Activated T-helper 17 cell treated with anti-CD3 and anti-CD28 coated beads, Interleukin-2, amount 50 U/mL, for 72 hours (primary cell): ENCODE measurements at regions not wholly inside any gene's neighbourhood (a gene's known extent, or its start where the extent isn't known, plus 50 kb on each side); places are given as distances from the start of the nearest gene placed in this dataset.
A peak's percentile ranks its signal among the peaks of the same experiment; 100 is the strongest.

Experiments
- ATAC-seq: fragments of 150-1000 bp; cut with Tn5 transposase; replicated peaks from 2 replicates; pipeline ENCODE4 v1.10.0; 2021; ENCODE audit warnings: mild to moderate bottlenecking, moderate library complexity
- H3K27ac Mint-ChIP-seq: one replicate; pipeline ENCODE4 v1.8.0; 2022; ENCODE audit warnings: mixed read lengths
- H3K27me3 Mint-ChIP-seq: one replicate; pipeline ENCODE4 v1.8.0; 2022; ENCODE audit warnings: mixed read lengths
- H3K36me3 Mint-ChIP-seq: one replicate; pipeline ENCODE4 v1.8.0; 2022; ENCODE audit warnings: low read depth, mild to moderate bottlenecking, mixed read lengths
- H3K4me1 Mint-ChIP-seq: one replicate; pipeline ENCODE4 v1.8.0; 2022; ENCODE audit warnings: mixed read lengths
- H3K4me3 Mint-ChIP-seq: one replicate; pipeline ENCODE4 v1.8.0; 2022; ENCODE audit warnings: mild to moderate bottlenecking, mixed read lengths
- H3K9me3 Mint-ChIP-seq: one replicate; pipeline ENCODE4 v1.8.0; 2022; ENCODE audit warnings: mixed read lengths

DNA sequence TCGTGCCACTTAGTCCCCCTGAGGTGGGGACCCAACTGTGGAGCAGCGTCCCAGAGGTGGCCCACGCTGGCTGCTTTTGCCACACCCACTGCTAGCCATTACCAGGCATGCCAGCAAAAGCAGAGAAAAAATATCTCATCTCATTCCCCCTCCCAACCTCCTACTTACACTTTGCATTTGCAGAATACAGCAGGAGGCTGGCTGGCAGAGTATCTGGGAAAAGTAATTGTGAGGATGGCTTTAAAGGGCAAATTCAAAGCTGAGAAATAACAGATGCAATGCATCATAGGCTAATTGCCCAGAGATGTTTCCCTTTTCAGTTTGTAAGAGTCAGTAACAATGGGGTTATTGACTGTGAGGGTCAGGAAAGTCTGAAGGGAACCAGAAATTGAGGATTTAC, 438.1 kb upstream of the DSEL start:
- Mint-ChIP-seq H3K36me3 (no peaks in the 10 kb centered on the region), H3K4me3 (no peak overlapping the region), H3K27ac (no peak overlapping the region), H3K4me1 (no peaks in the 10 kb centered on the region), H3K9me3 (no peaks in the 10 kb centered on the region), H3K27me3 (peaks cover 6% of the 10 kb centered on the region)
- no peak for ATAC-seq

DNA sequence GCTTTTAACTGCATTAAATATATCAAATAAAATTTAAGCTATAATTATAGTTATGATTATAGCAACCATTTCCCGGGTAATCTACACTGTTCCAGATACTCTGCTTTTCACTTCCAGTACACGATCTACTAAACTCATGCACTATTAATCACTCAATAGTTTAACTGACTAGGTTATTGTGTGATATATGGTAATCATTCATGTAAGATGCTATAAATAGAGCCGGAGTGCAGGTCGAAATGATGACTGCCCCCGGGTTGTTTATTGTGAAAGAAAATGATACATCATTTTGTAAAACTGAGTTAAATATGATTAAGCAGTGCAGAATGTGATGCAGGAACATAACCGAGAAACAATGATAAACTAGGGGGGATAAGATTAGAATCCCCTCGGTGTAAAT, 434.6 kb upstream of the DSEL start:
- H3K9me3 Mint-ChIP-seq = no peaks in the 10 kb centered on the region
- H3K27ac Mint-ChIP-seq = no peak overlapping the region
- no peaks in the 10 kb centered on the region for H3K4me1 Mint-ChIP-seq
- no peak overlapping the region for H3K4me3 Mint-ChIP-seq
- peaks cover 10% of the 10 kb centered on the region for H3K27me3 Mint-ChIP-seq
- H3K36me3 Mint-ChIP-seq = no peaks in the 10 kb centered on the region
- no peak for ATAC-seq

DNA sequence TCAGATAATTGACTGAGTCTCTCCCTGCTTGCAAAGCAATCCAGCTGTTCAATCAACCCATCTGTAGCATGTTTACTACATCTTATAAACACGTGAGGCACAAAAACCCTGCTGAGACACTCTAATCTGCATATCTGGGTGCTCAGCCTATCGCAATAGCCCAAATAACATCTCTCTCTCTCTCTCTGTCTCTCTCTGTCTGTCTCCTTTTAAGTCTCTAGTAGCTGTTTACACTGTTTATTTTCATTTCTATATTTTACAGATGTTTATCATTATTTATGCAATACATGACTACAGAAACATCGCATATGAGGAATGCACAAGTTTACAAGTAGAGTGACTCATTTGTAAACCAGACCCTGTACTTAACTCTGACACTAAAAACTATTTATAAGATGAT, 422.1 kb upstream of the DSEL start:
- Mint-ChIP-seq H3K4me1 (no peaks in the 10 kb centered on the region), H3K4me3 (no peak overlapping the region), H3K9me3 (peaks cover 3% of the 10 kb centered on the region), H3K27me3 (no peaks in the 10 kb centered on the region), H3K27ac (no peak overlapping the region), H3K36me3 (no peaks in the 10 kb centered on the region)
- ATAC-seq = no peak

DNA sequence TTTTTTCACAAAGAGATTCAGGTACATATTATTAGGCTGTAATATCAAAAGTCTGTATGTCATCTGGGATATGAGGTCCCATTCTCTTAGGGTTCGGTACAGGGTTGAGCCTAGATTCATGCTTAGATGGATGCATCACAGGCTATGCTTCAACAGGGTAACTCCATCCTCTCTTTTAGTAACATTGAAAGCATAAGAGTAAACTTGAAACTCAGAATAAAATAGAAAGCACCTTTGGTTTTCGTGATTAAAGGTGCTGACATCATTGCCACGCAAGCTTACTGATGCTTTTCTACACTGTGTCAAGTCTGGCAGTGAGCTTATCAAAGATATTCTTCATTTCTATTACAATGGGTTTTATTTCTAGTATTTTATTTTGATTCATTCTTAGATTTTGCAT, 419.1 kb upstream of the DSEL start:
- Mint-ChIP-seq H3K27me3 (no peaks in the 10 kb centered on the region), H3K36me3 (no peaks in the 10 kb centered on the region), H3K4me3 (no peak overlapping the region), H3K4me1 (no peaks in the 10 kb centered on the region), H3K9me3 (peaks cover 3% of the 10 kb centered on the region), H3K27ac (no peak overlapping the region)
- ATAC-seq = peak; percentile 75

DNA sequence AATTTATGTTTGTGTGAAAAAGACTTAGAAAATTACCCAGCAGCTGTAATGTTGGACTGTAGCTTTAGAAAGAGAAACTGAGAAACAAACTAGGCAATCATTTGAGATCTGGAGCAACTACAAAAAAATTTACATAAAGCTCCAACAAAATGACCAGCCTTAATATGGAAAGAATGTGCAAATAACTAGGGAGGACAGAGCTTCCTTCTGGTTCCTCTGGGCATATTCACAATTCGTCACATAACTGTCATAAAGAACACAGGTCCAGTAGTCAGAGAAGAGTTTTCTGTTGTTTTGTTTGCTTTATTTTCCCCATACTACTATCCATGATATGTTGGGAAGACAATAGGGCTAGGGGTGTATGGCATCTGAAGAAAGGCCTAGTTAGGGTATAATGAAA, 416.8 kb upstream of the DSEL start:
- H3K4me3 Mint-ChIP-seq = no peak overlapping the region
- no peak overlapping the region for H3K27ac Mint-ChIP-seq
- no peaks in the 10 kb centered on the region for H3K36me3 Mint-ChIP-seq
- H3K27me3 Mint-ChIP-seq = no peaks in the 10 kb centered on the region
- H3K4me1 Mint-ChIP-seq = no peaks in the 10 kb centered on the region
- no peak for ATAC-seq
- no peaks in the 10 kb centered on the region for H3K9me3 Mint-ChIP-seq

DNA sequence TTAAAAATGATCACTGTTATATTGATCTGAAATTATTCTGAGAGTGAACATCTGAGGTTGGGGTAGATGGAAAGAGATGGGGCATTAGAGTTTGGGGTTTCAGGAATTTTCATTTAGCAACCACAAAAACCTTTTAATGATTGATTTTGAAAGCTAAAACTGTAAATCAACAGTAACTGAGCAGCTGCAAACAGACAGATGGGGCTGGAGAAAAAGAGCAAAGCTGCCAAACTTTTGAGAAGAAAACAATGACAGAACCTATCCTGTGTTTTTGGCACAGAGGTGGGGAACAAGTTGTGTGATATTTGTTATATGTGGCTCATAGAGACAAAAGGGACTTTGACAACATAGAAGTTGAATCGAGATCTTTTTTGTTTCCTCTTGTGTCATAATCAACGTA, 415.8 kb upstream of the DSEL start:
- Mint-ChIP-seq H3K4me1 (no peaks in the 10 kb centered on the region), H3K36me3 (no peaks in the 10 kb centered on the region), H3K27me3 (no peaks in the 10 kb centered on the region), H3K27ac (no peak overlapping the region), H3K9me3 (no peaks in the 10 kb centered on the region), H3K4me3 (no peak overlapping the region)
- no peak for ATAC-seq

DNA sequence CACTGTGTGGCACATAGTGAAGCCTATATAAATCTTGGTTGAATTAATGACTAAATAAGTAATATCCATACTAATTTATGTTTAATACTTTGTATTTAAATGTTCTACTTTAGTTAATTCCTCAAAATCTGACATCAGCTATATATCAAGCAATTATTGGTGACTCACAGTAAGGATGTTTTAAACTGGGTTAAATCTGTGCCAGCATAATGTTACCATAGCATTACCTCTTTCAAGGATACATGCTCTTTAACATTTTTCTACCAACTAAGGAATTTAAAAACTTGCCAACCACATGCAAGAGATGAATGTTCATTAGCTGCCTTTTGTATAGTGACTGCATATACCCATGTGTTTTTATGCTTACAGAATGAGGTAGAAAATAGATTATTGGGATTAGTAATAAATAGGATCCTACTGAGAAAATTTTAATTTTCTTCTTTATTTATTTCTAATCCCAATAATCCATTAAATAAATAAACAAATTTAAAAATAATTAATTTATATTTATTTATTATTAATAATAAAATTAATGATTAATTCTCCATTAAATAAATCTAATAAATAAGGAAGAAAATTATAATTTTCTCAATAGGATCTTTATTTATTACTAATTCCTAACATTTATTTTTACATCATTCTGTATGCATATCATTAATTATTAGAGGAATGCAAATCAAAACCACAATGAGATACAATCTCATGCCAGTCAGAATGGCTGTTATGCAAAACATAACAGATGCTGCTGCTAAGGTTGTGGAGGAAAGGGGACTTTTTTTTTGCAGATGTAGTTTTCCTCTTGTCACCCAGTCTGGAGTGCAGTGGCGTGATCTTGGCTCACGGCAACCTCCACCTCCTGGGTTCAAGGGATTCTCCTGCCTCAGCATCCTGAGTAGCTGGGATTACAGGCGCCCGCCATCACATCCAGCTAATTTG, 410.7 kb upstream of the DSEL start:
- H3K4me3 Mint-ChIP-seq = no peak overlapping the region
- H3K27ac Mint-ChIP-seq = no peak overlapping the region
- no peaks in the 10 kb centered on the region for H3K4me1 Mint-ChIP-seq
- ATAC-seq = no peak
- no peaks in the 10 kb centered on the region for H3K27me3 Mint-ChIP-seq
- no peaks in the 10 kb centered on the region for H3K36me3 Mint-ChIP-seq
- H3K9me3 Mint-ChIP-seq = peaks cover 4% of the 10 kb centered on the region

DNA sequence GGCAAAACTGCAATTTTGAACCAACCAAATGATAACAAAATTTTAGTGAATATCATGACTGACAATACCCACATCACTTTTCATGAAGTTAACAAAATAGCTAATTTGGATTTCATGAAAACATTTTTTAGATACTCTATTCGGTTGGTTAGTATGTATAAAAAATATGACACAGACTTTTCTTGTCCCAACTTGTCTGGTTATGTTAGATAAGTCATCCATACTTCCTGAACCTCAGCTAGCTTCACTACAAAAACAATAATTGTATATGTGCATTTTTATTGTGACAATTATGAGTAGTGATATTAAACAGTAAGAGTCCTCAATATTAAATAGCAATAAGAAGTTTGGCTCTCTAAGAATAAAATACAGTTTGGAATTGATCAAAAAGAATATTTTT, 408.1 kb upstream of the DSEL start:
- Mint-ChIP-seq H3K4me3 (no peak overlapping the region), H3K4me1 (no peaks in the 10 kb centered on the region), H3K9me3 (peaks cover 4% of the 10 kb centered on the region), H3K27ac (no peak overlapping the region), H3K27me3 (no peaks in the 10 kb centered on the region), H3K36me3 (no peaks in the 10 kb centered on the region)
- no peak for ATAC-seq

DNA sequence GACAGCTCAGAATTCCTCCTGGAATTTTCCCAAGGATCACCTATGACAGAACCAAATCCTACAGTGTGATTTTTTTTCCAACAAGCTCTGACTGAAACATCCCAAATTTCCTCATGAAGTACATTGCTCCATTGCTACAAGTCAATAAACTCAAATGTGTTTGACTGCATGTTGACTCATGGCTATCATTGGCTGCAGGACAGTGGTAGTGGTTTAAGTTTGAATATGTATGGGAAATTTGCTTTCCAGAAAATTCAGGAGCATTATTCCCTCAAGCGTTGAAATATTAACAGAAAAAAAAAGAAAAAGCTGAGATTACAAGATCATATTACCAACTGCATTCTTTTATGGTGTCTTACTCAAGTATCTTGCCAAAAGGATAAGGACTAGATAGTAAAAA, 402.8 kb upstream of the DSEL start:
- no peaks in the 10 kb centered on the region for H3K4me1 Mint-ChIP-seq
- no peak for ATAC-seq
- H3K27ac Mint-ChIP-seq = no peak overlapping the region
- no peak overlapping the region for H3K4me3 Mint-ChIP-seq
- no peaks in the 10 kb centered on the region for H3K36me3 Mint-ChIP-seq
- H3K27me3 Mint-ChIP-seq = no peaks in the 10 kb centered on the region
- peaks cover 4% of the 10 kb centered on the region for H3K9me3 Mint-ChIP-seq

DNA sequence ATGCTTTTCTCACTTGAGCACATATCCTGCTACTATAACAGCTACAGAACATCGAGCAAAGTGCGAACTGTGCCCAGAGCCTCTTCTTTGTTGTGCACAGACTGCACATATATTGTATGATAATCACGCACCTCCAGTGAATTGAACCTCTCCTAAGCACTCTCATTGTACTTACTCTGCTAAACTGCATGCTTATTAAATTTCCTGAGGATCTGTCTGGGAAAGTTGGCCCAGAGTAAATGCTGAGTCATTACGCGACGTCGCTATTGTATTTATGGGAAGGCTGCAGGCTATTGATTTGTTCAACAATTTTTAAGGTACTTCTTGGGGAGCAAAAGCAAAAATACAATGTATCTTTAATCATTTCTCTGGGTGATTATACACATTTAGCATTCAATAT, 399.6 kb upstream of the DSEL start:
- no peak overlapping the region for H3K27ac Mint-ChIP-seq
- no peaks in the 10 kb centered on the region for H3K9me3 Mint-ChIP-seq
- H3K4me1 Mint-ChIP-seq = no peaks in the 10 kb centered on the region
- H3K27me3 Mint-ChIP-seq = no peaks in the 10 kb centered on the region
- H3K4me3 Mint-ChIP-seq = no peak overlapping the region
- H3K36me3 Mint-ChIP-seq = no peaks in the 10 kb centered on the region
- ATAC-seq = no peak

DNA sequence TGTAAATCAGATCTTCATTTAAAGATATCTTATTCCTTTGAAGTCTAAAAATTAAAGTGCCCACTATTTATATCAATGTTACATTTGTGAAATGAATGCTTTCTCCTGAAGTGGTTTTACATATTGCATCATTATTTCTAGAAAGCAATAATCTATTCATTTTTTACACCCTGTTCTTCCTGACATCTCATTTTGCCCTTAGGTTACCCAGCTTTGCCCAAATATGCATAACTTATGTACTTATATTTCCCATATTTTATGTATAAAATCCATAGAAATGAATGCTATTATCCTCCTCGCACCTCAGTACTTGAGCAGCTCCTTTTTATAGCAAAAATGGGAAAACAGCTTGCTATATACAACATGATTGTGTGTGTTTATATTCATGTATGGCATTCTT, 396.5 kb upstream of the DSEL start:
- ATAC-seq = no peak
- Mint-ChIP-seq H3K4me1 (no peaks in the 10 kb centered on the region), H3K27ac (no peak overlapping the region), H3K36me3 (no peaks in the 10 kb centered on the region), H3K4me3 (no peak overlapping the region), H3K9me3 (no peaks in the 10 kb centered on the region), H3K27me3 (no peaks in the 10 kb centered on the region)

DNA sequence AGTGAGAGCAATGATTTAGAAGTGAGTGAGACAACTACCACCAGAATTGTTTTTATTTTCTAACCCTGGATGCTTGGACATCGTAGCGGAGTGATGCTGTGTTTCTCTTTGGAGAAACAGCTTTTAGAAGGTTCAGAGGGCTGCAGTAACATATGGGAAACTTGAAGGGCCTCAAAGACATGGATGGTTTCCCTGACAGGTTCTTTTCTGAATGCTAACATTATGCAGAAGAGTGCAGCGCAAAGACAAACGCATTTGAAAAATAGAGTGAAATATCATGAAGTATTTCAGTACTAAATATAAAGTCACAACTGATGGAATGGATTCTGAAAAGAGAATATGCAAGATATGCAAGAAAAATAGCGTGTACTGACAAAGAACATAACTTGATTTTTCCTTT, 385.1 kb upstream of the DSEL start:
- H3K27ac Mint-ChIP-seq = no peak overlapping the region
- H3K4me3 Mint-ChIP-seq = no peak overlapping the region
- no peaks in the 10 kb centered on the region for H3K4me1 Mint-ChIP-seq
- no peaks in the 10 kb centered on the region for H3K27me3 Mint-ChIP-seq
- no peak for ATAC-seq
- no peaks in the 10 kb centered on the region for H3K36me3 Mint-ChIP-seq
- no peaks in the 10 kb centered on the region for H3K9me3 Mint-ChIP-seq

DNA sequence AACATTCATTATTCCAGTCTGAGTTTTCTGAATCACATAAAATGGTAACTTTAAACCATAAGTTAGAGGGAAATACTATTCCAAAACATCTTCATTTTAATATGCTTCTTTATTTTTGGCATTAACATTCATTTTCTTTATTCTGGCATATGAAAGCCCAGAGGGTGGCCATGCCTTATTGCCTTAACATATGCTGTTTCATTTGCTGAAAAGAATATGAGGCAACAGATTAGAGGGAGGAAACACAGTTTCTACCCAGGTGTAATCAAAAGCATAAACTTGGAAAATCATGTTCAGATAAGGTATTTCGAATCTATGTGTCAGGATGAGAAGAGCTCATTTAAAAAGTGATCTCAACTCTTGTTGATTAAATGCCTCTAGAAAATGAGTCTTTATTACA, 379.9 kb upstream of the DSEL start:
- no peak overlapping the region for H3K4me3 Mint-ChIP-seq
- no peak overlapping the region for H3K27ac Mint-ChIP-seq
- H3K27me3 Mint-ChIP-seq = no peaks in the 10 kb centered on the region
- no peaks in the 10 kb centered on the region for H3K4me1 Mint-ChIP-seq
- H3K36me3 Mint-ChIP-seq = no peaks in the 10 kb centered on the region
- no peak for ATAC-seq
- no peaks in the 10 kb centered on the region for H3K9me3 Mint-ChIP-seq

DNA sequence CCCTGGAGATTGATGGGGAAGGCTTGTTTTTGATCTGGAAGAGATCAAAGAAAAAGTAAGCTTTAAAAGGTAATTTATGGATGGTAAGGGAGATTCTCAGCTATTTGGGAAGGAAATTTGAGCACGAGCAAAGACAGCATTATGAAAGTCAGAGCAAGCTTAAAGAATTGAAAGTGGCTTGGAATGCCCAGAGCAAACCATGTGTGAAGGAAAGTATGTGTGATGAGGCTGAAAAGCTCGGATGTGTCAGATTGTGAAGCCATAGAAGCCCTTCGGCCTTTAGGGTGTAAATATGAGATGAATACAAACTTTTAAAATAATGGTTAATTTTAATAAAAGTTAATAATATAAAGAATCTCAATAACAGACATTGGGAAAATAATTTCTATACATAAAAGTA, 377.4 kb upstream of the DSEL start:
- no peak for ATAC-seq
- no peaks in the 10 kb centered on the region for H3K36me3 Mint-ChIP-seq
- no peak overlapping the region for H3K27ac Mint-ChIP-seq
- H3K4me3 Mint-ChIP-seq = no peak overlapping the region
- H3K27me3 Mint-ChIP-seq = no peaks in the 10 kb centered on the region
- H3K9me3 Mint-ChIP-seq = no peaks in the 10 kb centered on the region
- no peaks in the 10 kb centered on the region for H3K4me1 Mint-ChIP-seq

DNA sequence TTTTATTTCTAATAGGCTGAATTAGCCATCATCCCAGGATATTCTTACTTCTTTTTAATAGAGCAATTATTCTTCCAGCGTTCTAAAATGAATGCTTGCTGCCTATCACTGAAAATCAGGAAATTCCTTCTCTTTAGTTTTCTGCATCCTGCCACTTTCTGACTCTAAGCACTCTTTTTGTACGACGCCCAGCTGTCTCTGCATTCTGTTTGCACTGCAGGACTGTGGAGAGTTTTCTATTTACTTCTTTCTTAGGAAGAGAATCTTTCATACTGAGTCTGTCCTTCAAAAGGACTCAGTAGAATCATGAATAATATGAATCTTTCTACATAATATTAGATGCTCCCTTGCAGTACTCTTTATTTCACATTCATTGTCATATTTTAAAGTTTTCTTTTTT, 360.4 kb upstream of the DSEL start:
- no peaks in the 10 kb centered on the region for H3K9me3 Mint-ChIP-seq
- no peak overlapping the region for H3K4me3 Mint-ChIP-seq
- no peaks in the 10 kb centered on the region for H3K27me3 Mint-ChIP-seq
- H3K27ac Mint-ChIP-seq = no peak overlapping the region
- H3K36me3 Mint-ChIP-seq = no peaks in the 10 kb centered on the region
- H3K4me1 Mint-ChIP-seq = no peaks in the 10 kb centered on the region
- ATAC-seq = no peak

DNA sequence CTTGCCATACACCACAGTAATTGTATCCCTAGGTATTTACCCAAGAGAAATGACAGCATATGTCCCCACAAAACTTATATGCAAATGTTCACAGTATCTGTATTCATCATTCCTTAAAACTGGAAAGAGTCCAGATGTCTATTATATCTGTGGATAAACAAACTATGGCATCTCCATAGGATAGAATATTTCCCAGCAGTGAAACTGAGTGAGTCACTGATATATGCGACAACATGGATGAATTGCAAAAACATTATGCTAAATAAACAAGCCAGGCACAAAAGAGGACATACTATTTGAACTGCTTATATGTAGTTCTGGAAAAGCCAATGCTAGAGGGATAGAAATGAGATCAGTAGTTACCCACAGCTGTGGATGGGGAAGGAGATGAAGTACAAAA, 359.4 kb upstream of the DSEL start:
- Mint-ChIP-seq H3K9me3 (no peaks in the 10 kb centered on the region), H3K4me1 (no peaks in the 10 kb centered on the region), H3K4me3 (no peak overlapping the region), H3K36me3 (no peaks in the 10 kb centered on the region), H3K27ac (no peak overlapping the region), H3K27me3 (no peaks in the 10 kb centered on the region)
- no peak for ATAC-seq
